Neural progenitor cell (in vitro differentiated cells): ENCODE measurements at regions not wholly inside any gene's neighbourhood (a gene's known extent, or its start where the extent isn't known, plus 50 kb on each side); places are given as distances from the start of the nearest gene placed in this dataset.
A peak's percentile ranks its signal among the peaks of the same experiment; 100 is the strongest.

ENCODE experiments used
- DNase-seq: peaks from one replicate; pipeline ENCODE4 v3.0.0-alpha.2; 2016; ENCODE audit warnings: low spot score
- H2AFZ ChIP-seq: fragments of 200-600 bp; sonication (generic); replicated peaks from 2 replicates; pipeline ENCODE4 v1.6.1; 2016; ENCODE audit warnings: antibody characterized with exemption
- H3F3A ChIP-seq: fragments of 200-600 bp; sonication (generic); 2 replicates; pipeline ENCODE4 v1.6.1; 2016; ENCODE audit warnings: antibody characterized with exemption, low read depth
- H3K27ac ChIP-seq: fragments of 200-600 bp; sonication (generic); 2 replicates; pipeline ENCODE4 v1.5.1; 2016; ENCODE audit warnings: mild to moderate bottlenecking
- H3K27me3 ChIP-seq: fragments of 200-600 bp; sonication (generic); 2 replicates; pipeline ENCODE4 v1.6.1; 2016; ENCODE audit warnings: mild to moderate bottlenecking, moderate library complexity
- H3K36me3 ChIP-seq: fragments of 200-600 bp; sonication (generic); 2 replicates; pipeline ENCODE4 v1.5.1; 2016
- H3K4me1 ChIP-seq: fragments of 200-600 bp; sonication (generic); 2 replicates; pipeline ENCODE4 v1.6.1; 2016; ENCODE audit warnings: mixed run types
- H3K4me2 ChIP-seq: fragments of 200-600 bp; sonication (generic); 2 replicates; pipeline ENCODE4 v1.6.1; 2016
- H3K4me3 ChIP-seq: fragments of 200-600 bp; sonication (generic); 2 replicates; pipeline ENCODE4 v1.5.1; 2016
- H3K79me2 ChIP-seq: fragments of 200-600 bp; sonication (generic); 2 replicates; pipeline ENCODE4 v1.6.1; 2016; ENCODE audit warnings: low read depth
- H3K9ac ChIP-seq: fragments of 200-600 bp; sonication (generic); 2 replicates; pipeline ENCODE4 v1.6.1; 2016
- H3K9me3 ChIP-seq: fragments of 200-600 bp; sonication (generic); 2 replicates; pipeline ENCODE4 v1.5.1; 2016; ENCODE audit warnings: low read depth
- H4K20me1 ChIP-seq: fragments of 200-600 bp; sonication (generic); 2 replicates; pipeline ENCODE4 v1.6.1; 2016; ENCODE audit warnings: low read depth
- H3K27ac Mint-ChIP-seq: 3 replicates; pipeline ENCODE4 v1.8.0; 2021; ENCODE audit warnings: mixed read lengths
- H3K27me3 Mint-ChIP-seq: 2 replicates; pipeline ENCODE4 v1.8.0; 2022; ENCODE audit warnings: low read depth, mild to moderate bottlenecking, inconsistent platforms, moderate library complexity, mixed read lengths; ENCODE audit not compliant: insufficient read depth
- H3K36me3 Mint-ChIP-seq: 3 replicates; pipeline ENCODE4 v1.8.0; 2021; ENCODE audit warnings: mixed read lengths
- H3K4me1 Mint-ChIP-seq: 3 replicates; pipeline ENCODE4 v1.8.0; 2021; ENCODE audit warnings: mixed read lengths
- H3K4me3 Mint-ChIP-seq: 3 replicates; pipeline ENCODE4 v1.8.0; 2021; ENCODE audit warnings: mild to moderate bottlenecking, moderate library complexity, mixed read lengths
- H3K9me3 Mint-ChIP-seq: 3 replicates; pipeline ENCODE4 v1.8.0; 2020; ENCODE audit warnings: mixed read lengths
- EZH2 ChIP-seq: fragments of 200-600 bp; sonication (generic); IDR thresholded peaks from 2 replicates; pipeline ENCODE4 v1.6.1; 2017; ENCODE audit warnings: antibody characterized with exemption, mild to moderate bottlenecking, moderate library complexity
- EZH2phosphoT487 ChIP-seq: fragments of 200-600 bp; sonication (generic); IDR thresholded peaks from 2 replicates; pipeline ENCODE4 v1.6.1; 2017; ENCODE audit warnings: antibody characterized with exemption
- TF ChIP-seq, protein P1 (sequence below): fragments of 200-600 bp; sonication (generic); IDR thresholded peaks from 2 replicates; pipeline ENCODE4 v1.5.1; 2017; ENCODE audit warnings: antibody characterized with exemption, mild to moderate bottlenecking

GRCh38 chr21:36584980-36585940 lies 105.3 kb upstream of the CLDN14 start:
- Mint-ChIP-seq H3K4me1 (no peaks in the 10 kb centered on the region), H3K27me3 (peaks cover 6% of the 10 kb centered on the region), H3K27ac (no peak overlapping the region), H3K4me3 (no peak overlapping the region), H3K36me3 (no peaks in the 10 kb centered on the region), H3K9me3 (peaks cover 4% of the 10 kb centered on the region)
- no peak overlapping the region for H3K4me3 ChIP-seq
- no peaks in the 10 kb centered on the region for H3K9me3 ChIP-seq
- no peaks in the 10 kb centered on the region for H4K20me1 ChIP-seq
- H3F3A ChIP-seq = no peaks in the 10 kb centered on the region
- H3K27me3 ChIP-seq = no peaks in the 10 kb centered on the region
- no peaks in the 10 kb centered on the region for H3K79me2 ChIP-seq
- TF ChIP-seq EZH2 = no peak
- TF ChIP-seq, protein P1, sequence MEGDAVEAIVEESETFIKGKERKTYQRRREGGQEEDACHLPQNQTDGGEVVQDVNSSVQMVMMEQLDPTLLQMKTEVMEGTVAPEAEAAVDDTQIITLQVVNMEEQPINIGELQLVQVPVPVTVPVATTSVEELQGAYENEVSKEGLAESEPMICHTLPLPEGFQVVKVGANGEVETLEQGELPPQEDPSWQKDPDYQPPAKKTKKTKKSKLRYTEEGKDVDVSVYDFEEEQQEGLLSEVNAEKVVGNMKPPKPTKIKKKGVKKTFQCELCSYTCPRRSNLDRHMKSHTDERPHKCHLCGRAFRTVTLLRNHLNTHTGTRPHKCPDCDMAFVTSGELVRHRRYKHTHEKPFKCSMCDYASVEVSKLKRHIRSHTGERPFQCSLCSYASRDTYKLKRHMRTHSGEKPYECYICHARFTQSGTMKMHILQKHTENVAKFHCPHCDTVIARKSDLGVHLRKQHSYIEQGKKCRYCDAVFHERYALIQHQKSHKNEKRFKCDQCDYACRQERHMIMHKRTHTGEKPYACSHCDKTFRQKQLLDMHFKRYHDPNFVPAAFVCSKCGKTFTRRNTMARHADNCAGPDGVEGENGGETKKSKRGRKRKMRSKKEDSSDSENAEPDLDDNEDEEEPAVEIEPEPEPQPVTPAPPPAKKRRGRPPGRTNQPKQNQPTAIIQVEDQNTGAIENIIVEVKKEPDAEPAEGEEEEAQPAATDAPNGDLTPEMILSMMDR = no peak
- no peak for TF ChIP-seq EZH2phosphoT487
- H3K9ac ChIP-seq = no peak overlapping the region
- no peaks in the 10 kb centered on the region for H3K4me1 ChIP-seq
- no peaks in the 10 kb centered on the region for H3K36me3 ChIP-seq
- no peak overlapping the region for H3K27ac ChIP-seq
- no peak overlapping the region for H3K4me2 ChIP-seq
- no peak for DNase-seq
- H2AFZ ChIP-seq = no peak overlapping the region

DNA sequence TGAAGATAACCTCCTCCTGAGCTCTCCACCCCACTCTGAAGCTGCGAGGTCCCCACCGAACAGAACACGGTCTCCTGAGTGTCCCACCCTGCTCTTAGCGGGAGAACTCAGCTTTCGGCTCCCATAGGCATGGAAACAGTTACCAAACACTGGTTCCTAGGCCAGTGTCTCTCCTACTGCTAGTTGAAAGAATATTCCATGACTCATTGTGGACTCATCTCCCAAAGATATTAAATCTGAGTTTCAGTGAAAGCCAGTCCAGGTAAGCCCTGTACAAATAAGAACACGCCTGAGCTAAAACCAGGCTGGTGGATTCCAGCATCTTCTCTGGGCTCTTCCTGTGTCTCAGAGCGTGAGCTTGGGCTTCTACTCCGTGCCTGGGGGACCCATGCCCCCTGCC lies 107.5 kb upstream of the CLDN14 start:
- Mint-ChIP-seq H3K27me3 (peaks cover 14% of the 10 kb centered on the region), H3K9me3 (peaks cover 4% of the 10 kb centered on the region), H3K27ac (no peak overlapping the region), H3K4me3 (no peak overlapping the region), H3K4me1 (no peaks in the 10 kb centered on the region), H3K36me3 (no peaks in the 10 kb centered on the region)
- Histone ChIP-seq H3F3A (no peaks in the 10 kb centered on the region), H3K4me2 (no peak overlapping the region), H4K20me1 (no peaks in the 10 kb centered on the region), H3K4me3 (no peak overlapping the region), H3K79me2 (no peaks in the 10 kb centered on the region), H3K27me3 (no peaks in the 10 kb centered on the region), H3K27ac (no peak overlapping the region), H2AFZ (no peak overlapping the region), H3K9ac (no peak overlapping the region), H3K9me3 (no peaks in the 10 kb centered on the region), H3K4me1 (no peaks in the 10 kb centered on the region), H3K36me3 (no peaks in the 10 kb centered on the region)
- TF ChIP-seq EZH2phosphoT487 (no peak), EZH2 (no peak)
- TF ChIP-seq, protein P1 = no peak
- no peak for DNase-seq

DNA sequence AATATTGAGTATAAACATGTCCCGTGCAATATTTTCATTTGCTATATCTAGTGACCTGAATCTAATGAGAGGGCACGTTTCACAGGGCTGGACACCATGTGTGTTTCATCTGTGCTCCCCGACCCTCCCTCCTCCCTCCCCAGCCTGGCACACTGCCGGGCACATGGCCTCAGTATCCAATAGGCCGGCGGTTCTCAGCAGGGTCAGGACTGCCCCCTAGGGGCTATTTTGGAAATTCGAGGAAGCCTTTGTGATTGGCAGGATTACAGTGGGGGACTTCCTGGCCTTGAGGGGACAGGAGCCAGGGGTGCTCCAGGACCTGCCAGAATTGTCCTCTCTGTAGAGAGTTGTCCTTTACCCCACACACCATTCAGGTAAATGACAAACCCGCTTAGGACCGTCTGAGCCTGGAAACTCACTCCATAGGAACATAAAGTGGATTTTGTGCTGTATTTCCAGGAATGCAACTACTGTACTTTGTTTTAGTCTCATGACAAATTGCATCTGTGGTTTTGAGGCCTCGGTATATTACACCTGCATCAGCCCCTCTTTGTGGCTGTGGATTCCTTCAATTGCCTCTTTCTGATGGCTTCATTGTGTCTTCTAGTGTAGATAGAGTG lies 109.5 kb upstream of the SIM2 start:
- no peaks in the 10 kb centered on the region for H3F3A ChIP-seq
- peak; percentile 19 for DNase-seq
- H3K4me1 ChIP-seq = no peaks in the 10 kb centered on the region
- Mint-ChIP-seq H3K27me3 (peaks cover 14% of the 10 kb centered on the region), H3K4me1 (no peaks in the 10 kb centered on the region), H3K4me3 (no peak overlapping the region), H3K36me3 (no peaks in the 10 kb centered on the region), H3K27ac (peak overlapping the region; percentile 50), H3K9me3 (peaks cover 4% of the 10 kb centered on the region)
- no peaks in the 10 kb centered on the region for H3K36me3 ChIP-seq
- no peaks in the 10 kb centered on the region for H4K20me1 ChIP-seq
- no peak overlapping the region for H3K9ac ChIP-seq
- no peak overlapping the region for H3K4me3 ChIP-seq
- no peaks in the 10 kb centered on the region for H3K27me3 ChIP-seq
- no peaks in the 10 kb centered on the region for H3K9me3 ChIP-seq
- H2AFZ ChIP-seq = no peak overlapping the region
- no peak overlapping the region for H3K4me2 ChIP-seq
- no peaks in the 10 kb centered on the region for H3K79me2 ChIP-seq
- no peak overlapping the region for H3K27ac ChIP-seq
- TF ChIP-seq, protein P1 = peak; percentile 59
- TF ChIP-seq EZH2phosphoT487 (no peak), EZH2 (no peak)
